ENCODE measurements at regions not wholly inside any gene's neighbourhood (a gene's known extent, or its start where the extent isn't known, plus 50 kb on each side); places are given as distances from the start of the nearest gene placed in this dataset.
"Not testable (repeated sequence)": the region's sequence is repeated elsewhere in the genome, so short reads cannot be mapped to it uniquely, and the experiment has no call there.

GRCh38 chr22:26768156-26768515 is 110.7 kb downstream of the MIAT start:
- TF ChIP-seq CTCF (conservative IDR thresholded peaks at IDR 0.05; ENCODE audit: low read depth): no peak
- ChIA-PET CTCF (no interaction called here), POLR2A (ENCODE audit: low non-redundant PET) (no interaction called here)
- H3K27ac ChIP-seq: no peak overlapping the region
- no peak for DNase-seq (ENCODE audit: low spot score)

GRCh38 chr22:26768952-26769351 is 111.6 kb downstream of the MIAT start:
- no peak for TF ChIP-seq CTCF (conservative IDR thresholded peaks at IDR 0.05; ENCODE audit: low read depth)
- ChIA-PET CTCF (interaction anchor here (0.6 kb wide), 1 partner anchor 403 kb away, joined by 3 read pairs; no protein-coding TSS in a partner anchor), POLR2A (ENCODE audit: low non-redundant PET) (no interaction called here)
- DNase-seq (ENCODE audit: low spot score): no peak
- H3K27ac ChIP-seq: no peak overlapping the region

- POLR2A ChIA-PET (ENCODE audit: low non-redundant PET): no interaction called here
- TF ChIP-seq CTCF (conservative IDR thresholded peaks at IDR 0.05; ENCODE audit: low read depth): no peak
- CTCF ChIA-PET: no interaction called here
Observed at GRCh38 chr22:26769663-26770062, 112.3 kb downstream of the MIAT start.

GRCh38 chr22:26770624-26771023 is 113.2 kb downstream of the MIAT start:
- no peak overlapping the region for H3K27ac ChIP-seq
- no peak for TF ChIP-seq CTCF (conservative IDR thresholded peaks at IDR 0.05; ENCODE audit: low read depth)
- ChIA-PET POLR2A (ENCODE audit: low non-redundant PET) (no interaction called here), CTCF (no interaction called here)
- no peak for DNase-seq (ENCODE audit: low spot score)

More at GRCh38 chr22:26769663-26770062, 112.3 kb downstream of the MIAT start:
- no peak for DNase-seq (ENCODE audit: low spot score)
- H3K27ac ChIP-seq: no peak overlapping the region

GRCh38 chr22:26773054-26773453 is 115.7 kb downstream of the MIAT start:
- CTCF ChIA-PET: not testable (repeated sequence)

GRCh38 chr22:26775394-26775793 is 118.0 kb downstream of the MIAT start:
- no peak overlapping the region for H3K27ac ChIP-seq
- DNase-seq (ENCODE audit: low spot score): no peak
- POLR2A ChIA-PET (ENCODE audit: low non-redundant PET): no interaction called here
- CTCF ChIA-PET: no interaction called here
- no peak for TF ChIP-seq CTCF (conservative IDR thresholded peaks at IDR 0.05; ENCODE audit: low read depth)

More at GRCh38 chr22:26773054-26773453, 115.7 kb downstream of the MIAT start:
- POLR2A ChIA-PET (ENCODE audit: low non-redundant PET); DNase-seq (ENCODE audit: low spot score); H3K27ac ChIP-seq: not testable (repeated sequence)

- POLR2A ChIA-PET (ENCODE audit: low non-redundant PET): no interaction called here
- no peak for DNase-seq (ENCODE audit: low spot score)
- no peak for TF ChIP-seq CTCF (conservative IDR thresholded peaks at IDR 0.05; ENCODE audit: low read depth)
- H3K27ac ChIP-seq: no peak overlapping the region
- CTCF ChIA-PET: no interaction called here
Observed at GRCh38 chr22:26777156-26777801, 119.9 kb downstream of the MIAT start.
